ENCODE measurements at regions not wholly inside any gene's neighbourhood (a gene's known extent, or its start where the extent isn't known, plus 50 kb on each side); places are given as distances from the start of the nearest gene placed in this dataset.
"Not testable (repeated sequence)": the region's sequence is repeated elsewhere in the genome, so short reads cannot be mapped to it uniquely, and the experiment has no call there.

- not testable (repeated sequence) for TF ChIP-seq POLR2AphosphoS5, POLR2A, CTCF, EP300 (IDR thresholded peaks at IDR 0.05)
These were observed 317.9 kb downstream of the CGGBP1 start for GRCh38 chr3:87740894-87741293.
